Adipose tissue (tissue), 3 donors: ENCODE measurements at regions not wholly inside any gene's neighbourhood (a gene's known extent, or its start where the extent isn't known, plus 50 kb on each side); places are given as distances from the start of the nearest gene placed in this dataset.

Experiments
- H3K27ac ChIP-seq: one replicate; pipeline ENCODE4 v1.5.1; 2013; ENCODE audit warnings: low read depth, low read length
- WGBS, 3 donors: extraction: QIAGEN DNeasy Blood & Tissue Kit; methylation state at CpG; one replicate each; pipeline ENCODE4 v1.1.7; 2013; 5-methylcytosine and 5-hydroxymethylcytosine counted together
- donor health status: healthy with polysubstance abuse.
- donor health status: Bipolar disorder and iron deficiency.
- donor health status: healthy.

DNA sequence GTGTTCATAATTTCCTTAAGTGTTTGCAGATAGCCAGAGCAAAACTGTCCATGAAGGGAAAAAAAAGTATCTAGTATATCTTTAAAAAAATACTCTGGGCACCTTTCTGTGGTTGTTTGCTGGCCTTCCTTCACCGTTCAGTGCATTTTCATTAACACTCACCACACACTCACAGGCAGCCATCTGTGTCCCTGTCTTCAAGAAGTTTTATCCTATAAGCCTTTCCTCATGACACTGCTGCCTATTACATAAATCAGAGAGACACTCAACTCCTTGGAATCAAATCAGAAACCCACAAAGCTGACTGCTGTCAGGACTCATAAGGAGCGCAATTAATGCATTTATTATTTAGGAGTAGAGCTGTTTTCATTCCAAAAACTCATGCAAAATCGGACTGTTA lies 1720.2 kb downstream of the PCDH7 start:
- WGBS, 3 donors = 65 to 76% (median 70%) methylated on average over 3 of the region's 3 CpGs
- no peak overlapping the region for H3K27ac ChIP-seq

DNA sequence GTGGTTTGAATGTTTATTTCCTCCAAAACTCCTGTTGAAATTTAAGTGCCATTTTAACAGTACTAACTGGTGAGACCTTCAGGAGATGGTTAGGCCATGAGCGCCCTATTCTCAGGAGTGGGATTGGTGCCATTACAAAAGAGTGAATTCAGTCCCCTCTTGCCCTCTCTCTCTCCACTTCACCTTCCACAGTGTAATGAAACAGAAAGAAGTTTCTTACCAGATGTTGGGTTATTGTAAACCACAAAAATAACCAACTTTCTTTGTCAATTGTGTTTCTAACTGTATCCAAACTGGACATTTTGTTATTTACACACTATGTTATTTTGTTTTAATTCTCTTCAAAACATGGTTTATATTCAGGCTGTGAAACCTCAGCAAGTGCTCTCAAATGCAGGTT lies 1734.3 kb downstream of the PCDH7 start:
- H3K27ac ChIP-seq = no peak overlapping the region
- WGBS, 3 donors = 74 to 97% (median 95%) methylated on average over 1 of the region's 1 CpG

DNA sequence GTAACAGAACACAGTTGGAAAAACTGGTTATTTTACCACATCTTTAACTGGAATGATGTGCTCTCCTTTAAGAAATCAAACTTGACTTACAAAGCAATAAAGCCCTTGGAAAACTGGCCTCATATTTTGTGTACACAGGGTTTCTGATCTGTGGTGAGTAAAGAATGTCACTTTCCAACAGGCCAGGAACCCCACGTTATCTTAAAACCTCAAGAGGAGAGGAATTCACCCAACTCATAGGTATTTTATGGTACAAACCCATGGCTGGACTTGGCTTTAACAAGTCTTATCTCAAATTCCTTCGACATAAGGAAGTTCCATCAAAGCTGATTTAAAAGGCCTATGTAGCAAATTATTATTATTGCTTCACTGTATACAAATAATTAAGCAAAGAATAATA lies 1735.1 kb downstream of the PCDH7 start:
- WGBS, 3 donors = 42 to 69% (median 67%) methylated on average over 2 of the region's 2 CpGs
- no peak overlapping the region for H3K27ac ChIP-seq

DNA sequence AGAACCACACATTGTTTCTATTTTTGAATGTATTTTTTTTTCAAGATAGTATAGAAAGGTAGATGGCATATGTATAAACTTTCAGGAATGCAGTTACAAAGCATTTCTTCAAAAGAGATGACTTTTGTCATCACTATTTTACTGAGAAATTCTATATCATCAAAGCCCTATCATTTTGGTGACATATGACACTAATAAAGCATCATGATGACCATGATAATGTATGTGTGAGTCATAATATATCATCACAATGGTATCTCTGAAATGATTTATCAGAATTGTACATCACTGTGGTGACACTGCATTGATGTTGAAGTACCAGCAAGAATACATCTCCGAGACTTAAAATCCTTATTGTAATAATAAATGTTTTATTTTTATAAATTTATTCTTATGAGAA lies 1740.8 kb downstream of the PCDH7 start:
- H3K27ac ChIP-seq = no peak overlapping the region
- 91 to 97% (median 94%) methylated on average over 1 of the region's 1 CpG for WGBS, 3 donors

DNA sequence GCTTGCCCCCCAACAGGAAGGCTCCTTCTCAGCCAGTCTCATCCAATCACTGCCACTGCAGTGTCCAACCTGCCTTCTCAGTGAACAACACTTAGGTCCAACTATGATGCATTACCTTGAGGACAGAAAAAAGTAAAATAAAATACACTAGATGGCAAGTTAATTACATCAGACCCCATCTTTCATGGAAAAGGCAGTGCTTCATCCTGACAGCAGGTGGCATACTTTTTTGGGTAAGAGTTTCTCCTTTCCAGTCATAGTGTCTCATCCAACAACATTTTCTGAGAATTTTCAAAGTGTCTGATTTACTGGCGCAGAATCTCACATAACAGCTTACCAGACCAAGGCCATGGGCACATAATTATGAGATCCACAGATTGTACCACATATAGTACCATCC lies 1742.8 kb downstream of the PCDH7 start:
- H3K27ac ChIP-seq = no peak overlapping the region
- WGBS, 3 donors = 79 to 90% (median 87%) methylated on average over 1 of the region's 1 CpG

DNA sequence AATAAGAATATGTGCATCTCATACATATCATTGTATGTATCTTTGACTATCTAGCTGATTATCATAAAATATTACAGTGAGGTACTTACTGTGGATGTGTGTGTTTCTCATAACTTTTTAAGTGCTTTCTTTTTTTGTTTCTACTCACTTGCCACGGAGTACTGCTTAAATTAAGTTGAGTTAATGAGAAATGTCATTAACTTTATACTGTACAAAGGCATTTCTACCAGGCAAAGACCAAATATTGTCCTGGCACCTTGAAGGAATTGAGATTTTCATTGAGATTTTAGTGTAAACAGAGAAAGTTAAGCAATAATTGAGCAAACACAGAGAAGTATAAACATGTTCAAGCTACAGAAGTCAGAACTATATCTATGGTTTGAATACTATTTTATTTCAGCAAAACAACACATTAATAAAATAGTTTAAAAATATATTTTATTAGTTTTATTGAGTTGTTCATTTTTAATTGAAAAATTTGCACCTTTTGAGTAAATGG lies 1750.0 kb downstream of the PCDH7 start:
- no peak overlapping the region for H3K27ac ChIP-seq
- WGBS, 3 donors = 18 to 60% (median 58%) methylated on average over 1 of the region's 1 CpG

DNA sequence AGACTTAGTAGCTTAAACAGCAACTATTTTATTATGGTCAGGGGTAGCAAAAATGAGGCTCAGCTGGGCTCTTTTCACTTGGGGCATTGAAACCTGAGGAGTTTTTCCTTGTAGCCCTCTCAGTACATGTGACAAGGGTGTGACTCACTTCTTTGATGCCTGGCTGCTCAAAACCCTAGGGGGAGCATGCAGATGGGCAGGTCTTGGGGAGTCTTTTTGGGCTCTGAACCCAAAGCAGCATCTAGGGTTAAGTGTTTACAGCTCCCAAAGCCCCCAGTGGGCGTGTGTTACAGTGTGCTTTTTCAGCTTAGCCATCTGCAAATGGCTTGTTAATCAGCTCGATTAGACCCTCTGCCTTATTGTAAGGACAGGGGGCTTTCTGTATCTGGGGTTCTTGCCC lies 1752.7 kb downstream of the PCDH7 start:
- WGBS, 3 donors = 52 to 65% (median 53%) methylated on average over 2 of the region's 2 CpGs

DNA sequence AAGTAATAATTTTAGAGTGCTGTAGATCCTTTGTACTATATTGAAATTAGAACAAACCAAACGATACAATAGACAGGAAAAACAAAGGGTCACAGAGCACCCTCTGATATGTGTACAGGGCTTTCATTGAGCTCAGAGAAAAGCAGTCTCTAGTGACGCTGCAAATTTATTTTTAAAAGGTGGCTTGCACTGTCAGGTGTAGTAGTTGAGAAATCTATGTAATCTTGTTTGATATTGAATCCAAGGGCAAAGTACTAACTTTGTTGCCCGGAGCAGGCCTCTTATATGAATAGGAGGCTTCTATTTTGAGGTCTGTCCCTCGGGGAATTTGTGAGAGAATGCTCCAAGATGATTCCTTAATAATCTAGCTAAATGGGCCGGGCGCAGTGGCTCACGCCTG lies 1755.5 kb downstream of the PCDH7 start:
- no peak overlapping the region for H3K27ac ChIP-seq
- WGBS, 3 donors = 61 to 85% (median 76%) methylated on average over 7 of the region's 7 CpGs

More for the DNA sequence above, 1752.7 kb downstream of the PCDH7 start:
- H3K27ac ChIP-seq = no peak overlapping the region

DNA sequence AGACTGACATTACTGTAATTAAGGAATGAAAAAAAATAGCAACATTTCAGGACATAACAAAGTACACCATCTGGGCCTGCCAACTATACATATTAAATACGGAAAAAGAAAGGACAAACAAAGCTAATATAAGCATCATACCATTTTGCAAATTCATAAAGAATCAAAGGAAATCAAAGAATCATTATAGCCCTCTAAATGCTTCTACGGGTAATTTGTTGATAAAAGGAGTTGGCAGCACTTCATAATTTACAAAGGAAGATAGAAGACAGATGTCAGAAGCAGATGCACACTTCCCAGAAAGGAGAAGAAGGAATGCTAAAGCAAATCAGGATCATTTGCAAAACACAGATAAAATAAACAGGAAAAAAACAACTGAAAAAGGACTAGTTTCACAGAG lies 1757.3 kb downstream of the PCDH7 start:
- no peak overlapping the region for H3K27ac ChIP-seq
- WGBS, 3 donors = 18 to 58% (median 47%) methylated on average over 2 of the region's 2 CpGs

DNA sequence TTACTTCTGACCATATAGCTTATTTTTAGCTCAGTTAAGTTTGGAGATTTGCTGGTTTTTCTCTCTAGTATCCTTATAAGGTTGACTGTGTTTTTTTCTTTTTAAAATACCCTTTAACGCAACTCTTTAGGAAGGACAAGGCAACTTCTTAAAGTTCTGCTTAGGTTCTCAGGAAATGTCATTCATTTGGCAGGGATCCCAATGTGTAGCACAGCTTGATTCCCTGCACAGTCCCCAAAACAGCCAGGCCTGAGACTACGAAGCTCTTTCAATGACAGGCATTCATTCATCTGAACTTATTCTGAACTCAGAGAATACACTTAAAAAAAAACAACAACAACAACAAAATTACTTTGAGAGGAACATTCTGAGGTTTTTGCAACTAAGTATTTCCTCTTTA lies 1765.8 kb downstream of the PCDH7 start:
- no peak overlapping the region for H3K27ac ChIP-seq
- 8 to 27% (median 20%) methylated on average over 2 of the region's 2 CpGs for WGBS, 3 donors

DNA sequence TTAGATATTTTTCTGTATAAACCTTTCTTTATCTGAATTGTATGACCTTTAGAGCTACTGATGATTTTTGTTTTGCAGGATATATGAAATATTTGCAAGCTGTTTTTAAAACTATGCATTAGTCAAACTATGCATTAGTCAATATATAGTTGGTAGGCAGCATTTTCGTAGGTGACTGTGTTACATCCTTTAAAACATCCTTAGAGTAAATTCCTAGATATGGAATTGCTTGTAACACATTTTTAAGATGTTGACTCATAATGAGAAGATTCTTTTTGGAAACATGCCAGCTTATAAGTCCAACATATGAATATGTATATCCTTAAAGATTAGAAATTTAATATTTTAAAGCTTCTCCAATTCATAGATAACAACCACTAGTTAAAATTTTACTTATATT lies 1768.5 kb downstream of the PCDH7 start:
- 35 to 80% (median 73%) methylated on average over 1 of the region's 1 CpG for WGBS, 3 donors
- no peak overlapping the region for H3K27ac ChIP-seq

DNA sequence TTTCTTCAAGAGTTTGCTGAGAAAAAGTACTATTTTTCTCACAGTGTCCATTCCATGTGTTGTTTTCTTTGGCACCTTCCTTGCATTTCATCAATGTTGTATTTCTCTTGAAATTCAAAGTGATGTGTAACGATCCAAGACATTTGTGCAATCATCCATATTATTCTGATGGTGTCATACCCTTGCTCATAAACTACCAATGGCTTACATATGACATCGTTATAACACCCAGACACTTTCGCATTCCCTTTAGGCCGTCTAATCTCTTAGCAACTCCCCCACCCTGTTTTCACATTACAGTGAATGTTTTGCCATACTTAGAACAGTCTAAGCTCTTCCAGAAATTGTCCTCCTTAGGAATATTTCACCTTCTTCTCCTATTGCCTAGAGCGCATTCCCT lies 1779.0 kb downstream of the PCDH7 start:
- WGBS, 3 donors = 70 to 81% (median 73%) methylated on average over 5 of the region's 5 CpGs

DNA sequence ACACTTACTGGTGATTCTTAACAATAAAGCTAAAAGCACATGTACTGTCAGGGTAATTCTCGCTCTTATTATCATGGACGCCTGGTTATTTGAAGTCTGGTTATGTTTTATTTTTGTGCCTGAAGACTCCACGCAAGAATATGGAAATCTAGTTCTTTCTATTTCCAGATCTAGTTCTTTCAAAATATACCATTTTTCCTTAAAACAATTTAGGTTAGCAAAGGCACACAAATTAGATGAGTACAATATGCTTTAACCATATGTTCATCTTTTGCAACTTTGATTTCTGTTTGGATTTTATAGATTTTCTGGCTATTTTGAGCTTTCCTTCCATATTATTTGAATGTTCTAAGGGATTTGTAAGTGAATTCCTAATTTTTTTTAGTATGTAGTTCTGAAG lies 1783.1 kb downstream of the PCDH7 start:
- no peak overlapping the region for H3K27ac ChIP-seq
- 91 to 96% (median 94%) methylated on average over 3 of the region's 3 CpGs for WGBS, 3 donors

More for the DNA sequence above, 1779.0 kb downstream of the PCDH7 start:
- H3K27ac ChIP-seq = no peak overlapping the region

DNA sequence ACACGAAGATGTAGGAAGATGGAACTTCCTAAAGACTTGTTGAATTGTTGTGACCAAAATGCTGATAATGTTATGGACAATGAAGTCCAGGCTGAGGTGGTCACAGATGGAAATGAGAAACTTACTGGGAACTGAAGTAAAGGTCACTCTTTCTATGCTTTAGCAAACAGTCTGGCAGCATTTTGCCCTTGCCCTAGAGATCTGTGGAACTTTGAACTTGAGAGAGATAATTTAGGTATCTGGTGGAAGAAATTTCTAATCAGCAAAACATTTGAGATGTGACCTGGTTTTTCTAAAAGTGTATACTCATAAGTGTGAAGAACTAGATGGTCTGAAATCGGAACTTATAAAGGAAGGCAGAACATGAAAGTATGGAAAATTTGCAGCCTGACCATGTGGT lies 1785.9 kb downstream of the PCDH7 start:
- H3K27ac ChIP-seq = no peak overlapping the region
- WGBS, 3 donors = 82 to 84% (median 84%) methylated on average over 2 of the region's 2 CpGs

DNA sequence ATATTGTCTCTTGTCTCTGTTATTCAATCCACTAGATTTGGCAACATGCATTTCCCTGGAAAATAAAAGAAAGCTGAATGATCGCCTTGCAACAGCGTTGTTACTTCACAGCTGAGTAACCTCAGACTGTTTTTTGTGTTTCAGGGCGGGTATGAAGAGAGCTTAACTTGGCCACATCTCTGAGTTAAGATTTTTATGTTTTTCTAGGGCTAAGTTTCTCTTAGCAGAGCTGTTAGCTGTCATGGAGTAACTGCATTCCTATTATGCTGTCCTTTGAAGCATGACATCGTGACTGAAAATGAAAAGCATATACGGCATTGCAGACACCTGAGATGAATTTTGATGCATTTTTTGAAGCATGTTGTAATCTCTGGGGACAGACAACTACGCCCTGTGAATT lies 1798.9 kb downstream of the PCDH7 start:
- H3K27ac ChIP-seq = no peak overlapping the region
- 56 to 70% (median 58%) methylated on average over 6 of the region's 6 CpGs for WGBS, 3 donors

DNA sequence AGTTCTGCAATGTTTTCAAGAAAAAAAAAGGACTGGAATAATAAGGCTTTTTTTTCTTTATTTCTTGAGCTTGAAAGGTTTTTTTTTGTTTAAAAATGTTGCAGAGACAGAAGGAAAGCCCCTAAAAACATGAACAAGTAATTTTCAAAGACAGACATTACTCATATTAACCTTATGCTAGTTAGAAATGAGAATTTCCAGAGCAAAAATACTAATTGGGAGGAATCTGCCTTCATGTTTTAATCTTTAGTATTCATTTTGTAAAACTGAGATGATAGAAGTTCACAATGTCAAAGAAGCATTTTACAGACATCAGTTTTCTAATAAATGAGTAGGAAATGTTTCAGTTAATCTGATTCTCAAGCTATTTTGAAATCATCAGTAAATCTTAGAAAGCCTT lies 1805.3 kb downstream of the PCDH7 start:
- no peak overlapping the region for H3K27ac ChIP-seq

DNA sequence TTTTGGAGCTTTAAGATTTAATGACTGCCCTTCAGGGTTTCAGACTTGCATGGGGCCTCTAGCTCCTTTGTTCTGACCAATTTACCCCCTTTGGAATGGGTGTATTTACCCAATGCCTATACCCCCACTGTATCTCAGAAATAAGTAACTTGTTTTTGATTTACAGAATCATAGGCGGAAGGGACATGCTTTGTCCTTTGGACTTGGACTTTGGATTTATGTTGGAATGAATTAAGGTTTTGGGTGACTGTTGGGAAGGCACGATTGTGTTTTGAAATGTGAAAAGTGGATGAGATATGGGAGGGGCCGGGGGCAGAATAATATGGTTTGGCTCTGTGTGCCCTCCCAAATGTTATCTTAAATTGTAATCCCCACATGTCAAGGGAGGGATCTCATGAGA lies 1824.7 kb downstream of the PCDH7 start:
- H3K27ac ChIP-seq = no peak overlapping the region
- WGBS, 3 donors = 81 to 87% (median 83%) methylated on average over 3 of the region's 3 CpGs

DNA sequence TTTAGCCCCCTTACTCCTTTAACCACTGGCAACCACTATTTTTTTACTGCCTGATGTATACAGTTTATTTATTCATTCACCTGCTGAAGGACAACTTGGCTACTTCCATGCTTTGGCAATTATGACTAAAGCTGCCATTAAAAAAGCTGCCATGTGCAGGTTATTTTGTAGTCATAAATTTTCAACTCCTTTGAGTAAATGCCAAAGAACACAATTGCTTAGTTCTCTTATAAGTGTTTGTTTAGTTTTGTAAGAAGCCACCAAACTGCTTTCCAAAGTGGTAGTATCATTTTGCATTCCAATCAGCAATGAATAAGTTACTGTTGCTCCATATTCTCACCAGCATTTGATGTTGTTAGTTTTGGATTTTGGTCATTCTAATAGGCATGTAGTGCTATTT lies 1831.8 kb downstream of the PCDH7 start:
- H3K27ac ChIP-seq = no peak overlapping the region

DNA sequence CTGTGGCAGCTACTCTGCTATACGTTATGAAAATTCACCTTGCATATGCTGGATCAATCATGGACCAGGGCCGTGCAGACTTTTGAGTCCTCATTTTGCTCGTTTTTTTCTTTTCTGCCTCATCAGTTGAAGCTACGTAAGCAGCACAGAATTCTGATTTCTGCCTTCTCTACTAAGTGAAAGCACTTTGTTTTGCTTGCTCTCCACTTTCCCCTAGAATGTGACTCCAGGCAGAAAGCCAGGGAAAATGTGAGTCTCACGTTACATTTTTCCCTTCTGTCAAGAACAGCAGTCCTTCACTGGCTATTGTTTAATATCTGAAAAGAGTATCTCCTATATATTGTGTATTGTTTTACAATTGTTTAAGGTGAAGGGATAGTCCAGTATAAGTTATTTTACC lies 1840.1 kb downstream of the PCDH7 start:
- H3K27ac ChIP-seq = no peak overlapping the region
- WGBS, 3 donors = 29 to 41% (median 37%) methylated on average over 5 of the region's 5 CpGs

DNA sequence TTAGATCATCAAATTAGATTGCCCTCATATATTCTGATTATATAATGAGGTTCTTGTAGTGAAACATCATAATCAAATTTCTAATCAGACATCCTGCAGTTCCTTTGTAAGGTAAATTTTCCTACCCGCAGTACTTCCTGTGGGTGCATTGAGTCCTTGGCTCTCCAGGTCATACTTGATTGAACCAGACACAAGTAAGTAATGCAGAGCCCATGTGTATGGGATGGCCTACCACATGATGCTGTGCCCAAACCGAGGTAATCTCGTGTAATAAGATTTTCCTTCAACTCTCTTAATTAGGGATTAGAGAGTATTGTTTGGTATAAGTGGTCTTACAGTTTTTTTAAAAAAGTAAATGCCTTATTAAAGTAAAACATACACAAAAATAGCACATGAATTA lies 1841.8 kb downstream of the PCDH7 start:
- H3K27ac ChIP-seq = no peak overlapping the region
- 80 to 83% (median 80%) methylated on average over 3 of the region's 3 CpGs for WGBS, 3 donors

DNA sequence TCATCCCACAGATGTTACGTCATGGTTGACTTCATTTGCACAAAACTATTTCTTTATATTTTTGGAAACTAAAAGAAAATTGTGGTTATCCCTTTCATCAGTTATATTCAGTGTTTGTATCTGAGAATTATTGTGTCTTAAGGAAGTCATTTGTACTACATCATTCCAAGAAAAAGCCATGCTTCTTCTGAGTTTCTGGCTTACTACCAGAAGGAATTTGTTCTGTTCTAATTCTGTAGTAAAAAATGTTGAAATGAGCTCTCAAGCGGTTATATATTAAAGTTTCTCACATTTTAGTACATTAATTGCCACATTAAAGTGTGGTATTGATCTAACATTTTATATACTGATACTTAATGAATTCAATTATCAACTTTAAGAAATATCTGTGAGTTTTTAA lies 1844.5 kb downstream of the PCDH7 start:
- 71 to 87% (median 82%) methylated on average over 2 of the region's 2 CpGs for WGBS, 3 donors
- H3K27ac ChIP-seq = no peak overlapping the region
